Neural cell (in vitro differentiated cells): ENCODE measurements at regions not wholly inside any gene's neighbourhood (a gene's known extent, or its start where the extent isn't known, plus 50 kb on each side); places are given as distances from the start of the nearest gene placed in this dataset.
"Not testable (repeated sequence)": the region's sequence is repeated elsewhere in the genome, so short reads cannot be mapped to it uniquely, and the experiment has no call there.

Experiments used
- H2AFZ ChIP-seq: fragments of 200-600, 300-800 bp; sonication (generic), shearing (Covaris generic); 2 replicates; pipeline ENCODE4 v1.6.0; 2014; ENCODE audit warnings: low read depth, mild to moderate bottlenecking, antibody characterized with exemption, low read length, moderate library complexity
- H3F3A ChIP-seq: fragments of 200-600 bp; shearing (Covaris generic); 2 replicates; pipeline ENCODE4 v1.6.1; 2016; ENCODE audit warnings: mild to moderate bottlenecking, moderate library complexity, mixed read lengths, antibody characterized with exemption, low read length; ENCODE audit not compliant: insufficient read depth, poor library complexity, severe bottlenecking
- H3K27ac ChIP-seq: fragments of 200-600, 300-800 bp; sonication (generic), shearing (Covaris generic); 2 replicates; pipeline ENCODE4 v1.5.1; 2014; ENCODE audit warnings: mild to moderate bottlenecking, low read length, moderate library complexity
- H3K27me3 ChIP-seq: fragments of 300-800, 200-600 bp; sonication (generic), shearing (Covaris generic); 2 replicates; pipeline ENCODE4 v1.6.0; 2014; ENCODE audit warnings: mild to moderate bottlenecking, low read depth, low read length, moderate library complexity; ENCODE audit not compliant: insufficient read depth
- H3K36me3 ChIP-seq: fragments of 300-800, 200-600 bp; sonication (generic), shearing (Covaris generic); 2 replicates; pipeline ENCODE4 v1.5.1; 2014; ENCODE audit warnings: mild to moderate bottlenecking, antibody characterized with exemption, low read length, moderate library complexity; ENCODE audit not compliant: insufficient read depth
- H3K4me2 ChIP-seq: fragments of 300-800, 200-600 bp; sonication (generic), shearing (Covaris generic); 2 replicates; pipeline ENCODE4 v1.6.0; 2014; ENCODE audit warnings: mild to moderate bottlenecking, low read length
- H3K4me3 ChIP-seq: fragments of 300-800, 200-600 bp; sonication (generic), shearing (Covaris generic); 2 replicates; pipeline ENCODE4 v1.5.1; 2014; ENCODE audit warnings: mild to moderate bottlenecking, low read length, moderate library complexity
- H3K79me2 ChIP-seq: fragments of 200-600 bp; shearing (Covaris generic); replicated peaks from 2 replicates; pipeline ENCODE4 v1.6.0; 2014; ENCODE audit warnings: mild to moderate bottlenecking, low read length, moderate library complexity; ENCODE audit not compliant: insufficient read depth
- H3K9ac ChIP-seq: fragments of 300-800, 200-600 bp; sonication (generic), shearing (Covaris generic); 2 replicates; pipeline ENCODE4 v1.6.1; 2016; ENCODE audit warnings: mild to moderate bottlenecking, low read length, mixed read lengths
- H3K9me2 ChIP-seq: fragments of 200-600 bp; shearing (Covaris generic); 2 replicates; pipeline ENCODE4 v1.6.1; 2016; ENCODE audit warnings: mild to moderate bottlenecking, low read length, mixed read lengths; ENCODE audit not compliant: insufficient read depth
- H3K9me3 ChIP-seq: fragments of 200-600, 300-800 bp; sonication (generic), shearing (Covaris generic); 2 replicates; pipeline ENCODE4 v1.6.1; 2016; ENCODE audit warnings: mild to moderate bottlenecking, mixed run types, low read length, moderate library complexity, mixed read lengths
- H4K20me1 ChIP-seq: fragments of 200-600 bp; shearing (Covaris generic); 2 replicates; pipeline ENCODE4 v1.6.1; 2016; ENCODE audit warnings: mild to moderate bottlenecking, mixed run types; ENCODE audit not compliant: insufficient read depth
- EP300 ChIP-seq: fragments of 450-650 bp; conservative IDR thresholded peaks from 2 replicates; pipeline ENCODE4 v1.6.1; 2014; ENCODE audit warnings: antibody characterized with exemption, mild to moderate bottlenecking, moderate library complexity; ENCODE audit not compliant: poor library complexity, severe bottlenecking
- EZH2 ChIP-seq: fragments of 200-600, 300-800 bp; shearing (Covaris generic), sonication (generic); IDR thresholded peaks from 2 replicates; pipeline ENCODE4 v1.6.1; 2014; ENCODE audit warnings: antibody characterized with exemption, low read length, borderline replicate concordance, mild to moderate bottlenecking; ENCODE audit not compliant: insufficient read depth, poor library complexity, severe bottlenecking
- MXI1 ChIP-seq: fragments of 450-650 bp; conservative IDR thresholded peaks from 2 replicates; pipeline ENCODE4 v1.6.1; 2014; ENCODE audit warnings: antibody characterized with exemption, mild to moderate bottlenecking; ENCODE audit not compliant: poor library complexity, severe bottlenecking
- POLR2AphosphoS5 ChIP-seq: IDR thresholded peaks from 2 replicates; pipeline ENCODE4 v1.6.1; 2012
- RAD21 ChIP-seq: fragments of 450-650 bp; conservative IDR thresholded peaks from 2 replicates; pipeline ENCODE4 v1.6.1; 2014; ENCODE audit warnings: antibody characterized with exemption, mild to moderate bottlenecking, moderate library complexity
- SMC3 ChIP-seq: fragments of 450-650 bp; conservative IDR thresholded peaks from 2 replicates; pipeline ENCODE4 v1.6.1; 2014; ENCODE audit warnings: antibody characterized with exemption, mild to moderate bottlenecking, moderate library complexity; ENCODE audit not compliant: poor library complexity
- TAF1 ChIP-seq: IDR thresholded peaks from 2 replicates; pipeline ENCODE4 v1.6.1; 2012; ENCODE audit warnings: low read depth
- TF ChIP-seq, protein P1 (sequence below): IDR thresholded peaks from 2 replicates; pipeline ENCODE4 v1.6.1; 2012; ENCODE audit warnings: borderline replicate concordance

GRCh38 chr6:137631323-137631722, 137.1 kb upstream of the OLIG3 start:
- no peaks in the 10 kb centered on the region for H3K27me3 ChIP-seq
- H3K9me2 ChIP-seq = no peaks in the 10 kb centered on the region
- no peak overlapping the region for H3K4me2 ChIP-seq
- no peak overlapping the region for H3K27ac ChIP-seq
- TF ChIP-seq, protein P1, sequence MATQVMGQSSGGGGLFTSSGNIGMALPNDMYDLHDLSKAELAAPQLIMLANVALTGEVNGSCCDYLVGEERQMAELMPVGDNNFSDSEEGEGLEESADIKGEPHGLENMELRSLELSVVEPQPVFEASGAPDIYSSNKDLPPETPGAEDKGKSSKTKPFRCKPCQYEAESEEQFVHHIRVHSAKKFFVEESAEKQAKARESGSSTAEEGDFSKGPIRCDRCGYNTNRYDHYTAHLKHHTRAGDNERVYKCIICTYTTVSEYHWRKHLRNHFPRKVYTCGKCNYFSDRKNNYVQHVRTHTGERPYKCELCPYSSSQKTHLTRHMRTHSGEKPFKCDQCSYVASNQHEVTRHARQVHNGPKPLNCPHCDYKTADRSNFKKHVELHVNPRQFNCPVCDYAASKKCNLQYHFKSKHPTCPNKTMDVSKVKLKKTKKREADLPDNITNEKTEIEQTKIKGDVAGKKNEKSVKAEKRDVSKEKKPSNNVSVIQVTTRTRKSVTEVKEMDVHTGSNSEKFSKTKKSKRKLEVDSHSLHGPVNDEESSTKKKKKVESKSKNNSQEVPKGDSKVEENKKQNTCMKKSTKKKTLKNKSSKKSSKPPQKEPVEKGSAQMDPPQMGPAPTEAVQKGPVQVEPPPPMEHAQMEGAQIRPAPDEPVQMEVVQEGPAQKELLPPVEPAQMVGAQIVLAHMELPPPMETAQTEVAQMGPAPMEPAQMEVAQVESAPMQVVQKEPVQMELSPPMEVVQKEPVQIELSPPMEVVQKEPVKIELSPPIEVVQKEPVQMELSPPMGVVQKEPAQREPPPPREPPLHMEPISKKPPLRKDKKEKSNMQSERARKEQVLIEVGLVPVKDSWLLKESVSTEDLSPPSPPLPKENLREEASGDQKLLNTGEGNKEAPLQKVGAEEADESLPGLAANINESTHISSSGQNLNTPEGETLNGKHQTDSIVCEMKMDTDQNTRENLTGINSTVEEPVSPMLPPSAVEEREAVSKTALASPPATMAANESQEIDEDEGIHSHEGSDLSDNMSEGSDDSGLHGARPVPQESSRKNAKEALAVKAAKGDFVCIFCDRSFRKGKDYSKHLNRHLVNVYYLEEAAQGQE = no peak
- no peak for TF ChIP-seq SMC3
- TF ChIP-seq MXI1 = no peak
- TF ChIP-seq TAF1 = no peak
- TF ChIP-seq EP300 = no peak
- TF ChIP-seq EZH2 = no peak
- no peak for TF ChIP-seq POLR2AphosphoS5
- no peaks in the 10 kb centered on the region for H3K9me3 ChIP-seq
- H3F3A ChIP-seq = no peaks in the 10 kb centered on the region
- no peak overlapping the region for H2AFZ ChIP-seq
- H4K20me1 ChIP-seq = no peaks in the 10 kb centered on the region
- no peak overlapping the region for H3K4me3 ChIP-seq
- no peaks in the 10 kb centered on the region for H3K79me2 ChIP-seq
- no peaks in the 10 kb centered on the region for H3K36me3 ChIP-seq
- H3K9ac ChIP-seq = no peak overlapping the region

GRCh38 chr6:137634177-137634576, 140.0 kb upstream of the OLIG3 start:
- H3K9me2 ChIP-seq, H3K4me2 ChIP-seq, H4K20me1 ChIP-seq, H3K4me3 ChIP-seq, H3K9ac ChIP-seq, H2AFZ ChIP-seq, H3K36me3 ChIP-seq, H3K79me2 ChIP-seq, H3K27me3 ChIP-seq, H3F3A ChIP-seq, H3K27ac ChIP-seq, H3K9me3 ChIP-seq: not testable (repeated sequence)

DNA sequence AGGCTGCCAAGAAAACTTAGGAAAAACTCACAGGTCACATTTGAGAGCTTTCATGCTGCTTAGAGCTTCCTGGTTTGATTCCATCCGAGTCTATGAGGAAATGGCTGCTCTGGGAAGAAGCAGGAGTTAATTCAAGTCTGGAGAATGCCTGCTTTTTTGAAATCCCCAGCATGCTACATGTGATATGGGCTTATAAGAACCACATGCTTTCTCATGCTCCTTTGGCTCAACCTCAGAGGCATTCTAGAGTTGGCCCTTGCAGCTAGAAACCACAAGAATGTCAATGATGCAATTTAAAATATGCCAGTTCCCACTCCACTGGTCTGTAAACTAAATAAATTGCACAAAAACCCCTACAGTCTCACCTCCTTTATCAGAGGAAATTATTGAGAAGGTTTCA, 142.9 kb upstream of the OLIG3 start:
- H3K9me3 ChIP-seq = no peaks in the 10 kb centered on the region
- no peak overlapping the region for H3K4me3 ChIP-seq
- H3K27me3 ChIP-seq = no peaks in the 10 kb centered on the region
- no peaks in the 10 kb centered on the region for H3F3A ChIP-seq
- no peaks in the 10 kb centered on the region for H3K79me2 ChIP-seq
- TF ChIP-seq EP300 (no peak), RAD21 (no peak), MXI1 (no peak), TAF1 (no peak), POLR2AphosphoS5 (no peak), EZH2 (no peak)
- H3K9ac ChIP-seq = no peak overlapping the region
- no peak overlapping the region for H3K27ac ChIP-seq
- no peaks in the 10 kb centered on the region for H4K20me1 ChIP-seq
- H2AFZ ChIP-seq = no peak overlapping the region
- H3K36me3 ChIP-seq = no peaks in the 10 kb centered on the region
- H3K9me2 ChIP-seq = no peaks in the 10 kb centered on the region
- H3K4me2 ChIP-seq = no peak overlapping the region
